ENCODE measurements at regions not wholly inside any gene's neighbourhood (a gene's known extent, or its start where the extent isn't known, plus 50 kb on each side); places are given as distances from the start of the nearest gene placed in this dataset.

DNA sequence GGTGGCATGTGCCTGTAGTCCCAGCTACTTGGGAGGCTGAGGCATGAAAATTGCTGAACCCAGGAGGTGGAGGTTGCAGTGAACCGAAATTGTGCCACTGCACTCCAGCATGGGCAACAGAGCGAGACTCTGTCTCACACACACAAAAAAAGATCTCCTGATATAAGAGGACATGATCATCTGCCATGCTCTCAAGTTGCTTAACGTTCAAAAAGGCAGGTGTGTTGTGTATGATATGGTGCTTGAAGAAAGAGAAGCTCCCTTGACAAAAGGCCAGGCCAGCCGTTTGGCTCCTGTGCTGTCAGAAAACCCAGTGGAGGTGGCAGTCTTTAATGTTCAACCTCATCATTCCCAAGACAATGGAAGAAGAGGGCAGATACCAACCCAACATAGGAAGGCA, 117.3 kb upstream of the PLET1 start:
- TF ChIP-seq, protein P1, sequence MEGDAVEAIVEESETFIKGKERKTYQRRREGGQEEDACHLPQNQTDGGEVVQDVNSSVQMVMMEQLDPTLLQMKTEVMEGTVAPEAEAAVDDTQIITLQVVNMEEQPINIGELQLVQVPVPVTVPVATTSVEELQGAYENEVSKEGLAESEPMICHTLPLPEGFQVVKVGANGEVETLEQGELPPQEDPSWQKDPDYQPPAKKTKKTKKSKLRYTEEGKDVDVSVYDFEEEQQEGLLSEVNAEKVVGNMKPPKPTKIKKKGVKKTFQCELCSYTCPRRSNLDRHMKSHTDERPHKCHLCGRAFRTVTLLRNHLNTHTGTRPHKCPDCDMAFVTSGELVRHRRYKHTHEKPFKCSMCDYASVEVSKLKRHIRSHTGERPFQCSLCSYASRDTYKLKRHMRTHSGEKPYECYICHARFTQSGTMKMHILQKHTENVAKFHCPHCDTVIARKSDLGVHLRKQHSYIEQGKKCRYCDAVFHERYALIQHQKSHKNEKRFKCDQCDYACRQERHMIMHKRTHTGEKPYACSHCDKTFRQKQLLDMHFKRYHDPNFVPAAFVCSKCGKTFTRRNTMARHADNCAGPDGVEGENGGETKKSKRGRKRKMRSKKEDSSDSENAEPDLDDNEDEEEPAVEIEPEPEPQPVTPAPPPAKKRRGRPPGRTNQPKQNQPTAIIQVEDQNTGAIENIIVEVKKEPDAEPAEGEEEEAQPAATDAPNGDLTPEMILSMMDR (conservative IDR thresholded peaks at IDR 0.05; ENCODE audit: low read length), result no peak
- no peak for DNase-seq (ENCODE audit: low read depth)
- no peak overlapping the region for H3K4me3 ChIP-seq (ENCODE audit: low read length)

DNA sequence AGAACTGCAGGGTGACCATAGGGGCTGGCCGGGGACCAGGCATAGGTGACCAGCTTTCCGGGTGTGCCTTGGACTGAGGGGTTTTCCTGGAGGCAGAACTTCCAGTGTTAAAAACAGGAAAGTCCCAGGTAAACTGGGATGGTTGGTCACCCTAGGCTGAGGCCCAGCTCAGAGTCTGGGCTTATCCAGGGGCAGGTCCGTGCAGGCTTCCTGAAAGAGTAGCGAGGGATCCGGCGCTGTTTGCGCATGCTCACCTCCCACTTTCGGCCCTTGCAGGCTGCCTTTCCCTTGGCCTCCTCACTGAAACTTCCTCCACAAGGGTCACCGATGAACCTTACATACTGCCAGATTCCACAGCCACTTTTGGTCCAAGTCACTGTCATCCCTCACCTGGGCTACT, 119.8 kb upstream of the PLET1 start:
- TF ChIP-seq, protein P1 (conservative IDR thresholded peaks at IDR 0.05; ENCODE audit: low read length), result no peak
- DNase-seq (ENCODE audit: low read depth), result no peak
- H3K4me3 ChIP-seq (ENCODE audit: low read length), result no peak overlapping the region

GRCh38 chr11:112381578-112381977, 120.9 kb upstream of the PLET1 start:
- H3K4me3 ChIP-seq (ENCODE audit: low read length), result no peak overlapping the region
- no peak for DNase-seq (ENCODE audit: low read depth)
- TF ChIP-seq, protein P1 (conservative IDR thresholded peaks at IDR 0.05; ENCODE audit: low read length), result no peak

DNA sequence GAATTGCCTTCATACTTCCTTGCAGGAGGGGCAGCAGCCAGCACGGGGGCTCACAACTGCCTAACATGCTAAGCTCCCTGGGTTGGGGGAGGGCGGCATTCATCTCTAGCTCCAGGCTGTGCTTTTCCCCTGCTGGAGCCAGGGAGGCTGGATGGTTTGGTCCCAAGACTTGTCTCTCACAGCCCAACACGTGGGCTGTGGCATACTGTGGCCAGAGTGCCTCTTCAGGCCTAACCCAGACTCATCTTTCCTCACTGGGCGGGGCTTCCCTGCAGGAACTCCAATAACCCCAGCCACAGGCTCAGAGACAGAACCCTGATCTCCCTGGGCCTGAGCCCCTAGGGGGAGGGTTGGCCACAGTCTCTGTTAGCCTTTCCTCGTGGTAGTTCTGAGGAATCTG, 121.9 kb upstream of the PLET1 start:
- H3K4me3 ChIP-seq (ENCODE audit: low read length), result no peak overlapping the region
- DNase-seq (ENCODE audit: low read depth), result no peak
- TF ChIP-seq, protein P1 (conservative IDR thresholded peaks at IDR 0.05; ENCODE audit: low read length), result no peak

DNA sequence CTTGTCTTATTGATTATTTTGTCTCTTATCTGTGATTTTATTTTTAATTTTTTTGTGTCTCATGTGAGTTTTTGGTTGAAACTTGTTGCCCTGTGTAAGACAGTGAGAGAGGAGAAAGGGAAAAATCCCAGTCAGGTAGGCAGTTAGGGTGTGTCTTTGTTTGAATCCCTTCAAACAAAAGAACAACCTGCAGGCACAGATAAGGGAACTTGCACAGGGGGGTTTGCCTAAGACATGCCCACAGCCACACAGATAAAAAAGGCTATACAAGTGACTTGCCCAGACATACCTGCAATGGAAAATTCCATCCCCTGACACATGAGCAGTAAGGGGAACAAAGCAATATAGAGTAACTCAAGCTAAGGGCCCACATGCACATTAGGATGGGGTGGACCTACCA, 127.8 kb upstream of the PLET1 start:
- TF ChIP-seq, protein P1 (conservative IDR thresholded peaks at IDR 0.05; ENCODE audit: low read length), result no peak
- H3K4me3 ChIP-seq (ENCODE audit: low read length), result no peak overlapping the region
- DNase-seq (ENCODE audit: low read depth), result no peak

DNA sequence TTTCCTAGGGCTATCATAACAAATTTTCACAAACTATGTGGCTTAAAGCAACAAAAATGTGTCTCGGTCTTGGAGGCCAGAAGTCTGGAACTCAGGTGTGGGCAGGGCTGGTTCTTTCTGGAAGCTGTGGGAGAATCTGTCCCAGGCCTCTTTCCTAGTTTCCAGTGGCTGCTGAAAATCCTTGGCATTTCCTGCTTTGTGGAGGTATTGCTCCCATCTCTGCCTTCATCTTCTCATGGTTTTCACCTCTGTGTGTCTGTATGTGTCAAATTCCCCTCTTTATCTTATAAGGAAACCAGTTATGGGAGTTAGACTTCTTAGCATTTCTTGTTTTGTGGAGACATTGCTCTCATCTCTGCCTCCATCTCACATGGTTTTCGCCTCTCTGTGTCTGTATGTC, 130.4 kb upstream of the PLET1 start:
- TF ChIP-seq, protein P1 (conservative IDR thresholded peaks at IDR 0.05; ENCODE audit: low read length), result no peak
- no peak overlapping the region for H3K4me3 ChIP-seq (ENCODE audit: low read length)
- no peak for DNase-seq (ENCODE audit: low read depth)

GRCh38 chr11:112392904-112393303, 132.2 kb upstream of the PLET1 start:
- TF ChIP-seq, protein P1 (conservative IDR thresholded peaks at IDR 0.05; ENCODE audit: low read length), result no peak
- H3K4me3 ChIP-seq (ENCODE audit: low read length), result no peak overlapping the region
- DNase-seq (ENCODE audit: low read depth), result no peak

Measured in AG10803 (cell line).